HL-60 (cell line): ENCODE measurements at regions not wholly inside any gene's neighbourhood (a gene's known extent, or its start where the extent isn't known, plus 50 kb on each side); places are given as distances from the start of the nearest gene placed in this dataset.

ENCODE experiments used
- DNase-seq, 2 experiments: peaks; one replicate each; pipeline ENCODE4 v3.0.0-alpha.2; 2010 to 2020; ENCODE audit warnings: low read depth in 1 of 2, low spot score in 1 of 2
- H3K27ac ChIP-seq: fragments of 250-450 bp; sonication (Bioruptor Pico); replicated peaks from 2 replicates; pipeline ENCODE4 v1.5.1; 2020; ENCODE audit warnings: mild to moderate bottlenecking, moderate library complexity
- H3K27me3 ChIP-seq: fragments of 250-450 bp; sonication (Bioruptor Pico); 2 replicates; pipeline ENCODE4 v1.5.1; 2021; ENCODE audit warnings: mild to moderate bottlenecking, moderate library complexity; ENCODE audit not compliant: insufficient read depth, poor library complexity, severe bottlenecking
- H3K4me3 ChIP-seq: replicated peaks from 2 replicates; pipeline ENCODE4 v1.5.1; 2011; ENCODE audit warnings: mild to moderate bottlenecking, control low read depth, low read length; ENCODE audit not compliant: insufficient read depth
- GABPA ChIP-seq: IDR thresholded peaks from 2 replicates; pipeline ENCODE4 v1.6.1; 2012; ENCODE audit warnings: low read depth
- POLR2AphosphoS5 ChIP-seq: IDR thresholded peaks from 2 replicates; pipeline ENCODE4 v1.6.1; 2012; ENCODE audit warnings: low read depth
- SPI1 ChIP-seq: IDR thresholded peaks from 2 replicates; pipeline ENCODE4 v1.6.1; 2012; ENCODE audit warnings: low read depth, mild to moderate bottlenecking, borderline replicate concordance
- TF ChIP-seq, protein P1 (sequence below): IDR thresholded peaks from one replicate; pipeline ENCODE4 v1.5.1; 2011; ENCODE audit warnings: low read length, control low read depth, inconsistent platforms; ENCODE audit not compliant: insufficient read depth
- TF ChIP-seq, protein P2 (sequence below): IDR thresholded peaks from 2 replicates; pipeline ENCODE4 v1.6.1; 2012; ENCODE audit warnings: low read depth; ENCODE audit not compliant: insufficient replicate concordance

DNA sequence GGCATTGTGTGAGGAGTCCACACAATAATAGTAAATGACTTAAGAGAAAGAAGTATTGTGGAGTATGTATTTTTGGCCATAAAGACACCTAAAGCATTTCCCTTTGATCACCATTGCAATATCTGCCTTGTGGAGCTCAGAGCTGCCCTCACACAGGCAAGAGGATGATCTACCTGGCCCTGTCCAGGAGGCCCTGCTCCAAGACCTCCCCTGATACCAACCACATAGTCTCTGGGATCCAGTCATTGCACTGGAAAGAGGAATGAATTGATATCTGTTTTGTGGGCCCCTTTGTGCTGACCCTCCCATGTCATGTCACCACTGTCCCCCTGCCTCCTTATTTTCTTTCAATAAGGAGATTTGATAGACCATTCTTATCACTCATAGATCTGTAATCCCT is 430.6 kb upstream of the TNP1 start:
- DNase-seq, result no peak
- H3K27me3 ChIP-seq, result no peaks in the 10 kb centered on the region
- TF ChIP-seq GABPA, result no peak
- no peak overlapping the region for H3K27ac ChIP-seq
- H3K4me3 ChIP-seq, result no peak overlapping the region

DNA sequence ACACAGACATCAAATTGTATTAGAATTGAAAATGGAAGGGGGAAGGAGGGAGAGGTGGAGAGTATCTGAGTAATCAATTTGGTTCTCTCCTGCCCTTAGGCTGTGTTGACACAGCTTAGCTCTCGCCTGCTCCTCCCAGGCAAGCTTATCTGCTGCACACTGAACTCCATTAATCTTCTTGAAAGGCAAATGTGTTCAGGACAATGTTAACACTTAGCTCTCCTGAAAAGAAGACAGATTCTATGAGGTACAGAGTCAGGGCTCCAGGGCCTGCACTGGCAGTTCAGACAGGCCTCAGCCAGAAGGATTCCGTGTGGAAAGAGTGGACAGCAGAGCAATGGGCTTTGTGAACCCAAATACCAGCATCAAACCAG is 430.0 kb upstream of the TNP1 start:
- TF ChIP-seq POLR2AphosphoS5, result no peak
- TF ChIP-seq SPI1, result no peak
- TF ChIP-seq GABPA, result no peak
- no peak for DNase-seq
- no peak overlapping the region for H3K27ac ChIP-seq
- no peak overlapping the region for H3K4me3 ChIP-seq
- no peaks in the 10 kb centered on the region for H3K27me3 ChIP-seq

DNA sequence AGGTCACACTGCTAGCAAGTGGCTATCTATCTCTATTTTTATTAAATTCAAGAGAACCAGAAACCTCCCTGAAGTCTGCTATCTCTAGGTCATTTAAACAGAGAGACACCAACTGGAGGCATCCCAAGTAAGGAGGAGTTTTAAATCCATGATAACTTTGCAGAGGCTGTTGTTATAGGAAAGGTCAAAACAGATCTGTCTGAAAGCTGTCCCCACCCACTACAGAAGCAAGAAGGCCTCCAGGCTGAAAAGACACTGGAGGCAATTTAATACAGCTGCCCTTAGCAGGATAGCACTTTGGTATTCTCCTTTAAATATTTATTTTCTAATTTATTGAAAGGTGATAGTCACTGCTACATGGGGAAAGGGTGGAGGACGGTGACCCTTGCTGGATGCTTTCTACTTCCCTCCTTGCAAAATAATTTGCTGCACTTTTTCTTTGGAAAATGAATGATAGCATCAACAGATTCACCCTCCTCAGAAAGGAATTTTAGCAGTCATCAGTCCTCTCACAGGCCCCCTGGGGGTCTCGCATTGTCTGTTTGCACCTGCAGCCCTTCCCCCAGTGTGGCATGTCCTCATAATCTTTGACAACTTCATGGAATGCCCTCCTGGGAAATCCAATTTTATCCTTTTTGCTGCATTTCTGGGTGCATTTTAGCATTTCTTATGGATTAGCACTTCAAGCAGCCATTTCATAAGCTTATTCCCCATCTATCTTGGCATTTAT is 429.5 kb upstream of the TNP1 start:
- Histone ChIP-seq H3K27ac (no peak overlapping the region), H3K4me3 (no peak overlapping the region), H3K27me3 (no peaks in the 10 kb centered on the region)
- TF ChIP-seq GABPA, result no peak
- TF ChIP-seq, protein P1, sequence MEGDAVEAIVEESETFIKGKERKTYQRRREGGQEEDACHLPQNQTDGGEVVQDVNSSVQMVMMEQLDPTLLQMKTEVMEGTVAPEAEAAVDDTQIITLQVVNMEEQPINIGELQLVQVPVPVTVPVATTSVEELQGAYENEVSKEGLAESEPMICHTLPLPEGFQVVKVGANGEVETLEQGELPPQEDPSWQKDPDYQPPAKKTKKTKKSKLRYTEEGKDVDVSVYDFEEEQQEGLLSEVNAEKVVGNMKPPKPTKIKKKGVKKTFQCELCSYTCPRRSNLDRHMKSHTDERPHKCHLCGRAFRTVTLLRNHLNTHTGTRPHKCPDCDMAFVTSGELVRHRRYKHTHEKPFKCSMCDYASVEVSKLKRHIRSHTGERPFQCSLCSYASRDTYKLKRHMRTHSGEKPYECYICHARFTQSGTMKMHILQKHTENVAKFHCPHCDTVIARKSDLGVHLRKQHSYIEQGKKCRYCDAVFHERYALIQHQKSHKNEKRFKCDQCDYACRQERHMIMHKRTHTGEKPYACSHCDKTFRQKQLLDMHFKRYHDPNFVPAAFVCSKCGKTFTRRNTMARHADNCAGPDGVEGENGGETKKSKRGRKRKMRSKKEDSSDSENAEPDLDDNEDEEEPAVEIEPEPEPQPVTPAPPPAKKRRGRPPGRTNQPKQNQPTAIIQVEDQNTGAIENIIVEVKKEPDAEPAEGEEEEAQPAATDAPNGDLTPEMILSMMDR, result no peak
- TF ChIP-seq POLR2AphosphoS5, result no peak
- TF ChIP-seq, protein P2, sequence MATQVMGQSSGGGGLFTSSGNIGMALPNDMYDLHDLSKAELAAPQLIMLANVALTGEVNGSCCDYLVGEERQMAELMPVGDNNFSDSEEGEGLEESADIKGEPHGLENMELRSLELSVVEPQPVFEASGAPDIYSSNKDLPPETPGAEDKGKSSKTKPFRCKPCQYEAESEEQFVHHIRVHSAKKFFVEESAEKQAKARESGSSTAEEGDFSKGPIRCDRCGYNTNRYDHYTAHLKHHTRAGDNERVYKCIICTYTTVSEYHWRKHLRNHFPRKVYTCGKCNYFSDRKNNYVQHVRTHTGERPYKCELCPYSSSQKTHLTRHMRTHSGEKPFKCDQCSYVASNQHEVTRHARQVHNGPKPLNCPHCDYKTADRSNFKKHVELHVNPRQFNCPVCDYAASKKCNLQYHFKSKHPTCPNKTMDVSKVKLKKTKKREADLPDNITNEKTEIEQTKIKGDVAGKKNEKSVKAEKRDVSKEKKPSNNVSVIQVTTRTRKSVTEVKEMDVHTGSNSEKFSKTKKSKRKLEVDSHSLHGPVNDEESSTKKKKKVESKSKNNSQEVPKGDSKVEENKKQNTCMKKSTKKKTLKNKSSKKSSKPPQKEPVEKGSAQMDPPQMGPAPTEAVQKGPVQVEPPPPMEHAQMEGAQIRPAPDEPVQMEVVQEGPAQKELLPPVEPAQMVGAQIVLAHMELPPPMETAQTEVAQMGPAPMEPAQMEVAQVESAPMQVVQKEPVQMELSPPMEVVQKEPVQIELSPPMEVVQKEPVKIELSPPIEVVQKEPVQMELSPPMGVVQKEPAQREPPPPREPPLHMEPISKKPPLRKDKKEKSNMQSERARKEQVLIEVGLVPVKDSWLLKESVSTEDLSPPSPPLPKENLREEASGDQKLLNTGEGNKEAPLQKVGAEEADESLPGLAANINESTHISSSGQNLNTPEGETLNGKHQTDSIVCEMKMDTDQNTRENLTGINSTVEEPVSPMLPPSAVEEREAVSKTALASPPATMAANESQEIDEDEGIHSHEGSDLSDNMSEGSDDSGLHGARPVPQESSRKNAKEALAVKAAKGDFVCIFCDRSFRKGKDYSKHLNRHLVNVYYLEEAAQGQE, result no peak
- no peak for TF ChIP-seq SPI1
- no peak for DNase-seq

DNA sequence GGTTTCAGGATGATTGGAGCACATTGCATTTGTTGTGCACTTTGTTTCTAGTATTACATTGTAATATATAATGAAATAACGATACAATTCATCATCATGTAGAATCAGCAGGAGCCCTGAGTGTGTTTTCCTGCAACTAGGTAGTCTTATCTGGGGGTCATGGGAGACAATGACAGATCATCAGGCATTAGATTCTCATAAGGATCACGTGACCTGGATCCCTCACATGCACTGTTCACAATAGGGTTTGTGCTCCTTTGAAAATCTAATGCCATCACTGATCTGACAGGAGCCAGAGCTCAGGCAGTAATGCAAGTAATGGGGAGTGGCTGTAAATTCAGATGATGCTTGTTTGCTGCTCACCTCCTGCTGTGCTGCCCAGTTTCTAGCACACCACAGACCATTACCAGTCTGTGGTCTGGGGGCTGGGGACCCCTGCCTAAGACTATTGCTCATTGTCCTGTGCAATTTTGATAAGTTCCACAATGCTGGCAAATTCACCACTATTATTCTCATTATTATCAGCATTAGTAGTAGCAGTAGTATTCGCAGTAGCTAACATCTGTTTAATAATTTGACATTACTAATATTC is 428.7 kb upstream of the TNP1 start:
- Histone ChIP-seq H3K4me3 (no peak overlapping the region), H3K27me3 (no peaks in the 10 kb centered on the region), H3K27ac (no peak overlapping the region)
- TF ChIP-seq POLR2AphosphoS5, result no peak
- TF ChIP-seq GABPA, result no peak
- TF ChIP-seq, protein P2, result no peak
- TF ChIP-seq SPI1, result no peak
- TF ChIP-seq, protein P1, result no peak
- DNase-seq, result no peak

DNA sequence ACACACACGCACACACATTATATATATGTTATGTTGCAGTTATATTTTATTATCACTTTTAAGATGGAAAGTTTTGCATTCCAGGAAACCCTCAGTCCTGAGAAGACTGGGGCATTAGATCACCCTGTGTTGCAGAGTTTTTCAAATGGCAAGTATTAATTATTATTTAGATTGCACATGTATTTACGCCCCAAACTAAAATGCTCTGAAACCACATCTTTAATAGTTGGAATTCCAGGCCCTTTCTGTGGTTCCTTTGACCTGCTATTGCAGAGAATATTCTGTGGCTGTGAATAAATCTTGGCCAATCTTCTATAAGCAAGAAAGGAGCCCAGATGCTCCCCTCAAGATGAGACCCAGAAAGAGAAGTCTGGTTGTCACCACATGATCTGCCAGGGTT is 427.0 kb upstream of the TNP1 start:
- Histone ChIP-seq H3K4me3 (no peak overlapping the region), H3K27me3 (no peaks in the 10 kb centered on the region), H3K27ac (no peak overlapping the region)
- no peak for DNase-seq
- TF ChIP-seq, protein P2, result no peak
- TF ChIP-seq SPI1 (no peak), POLR2AphosphoS5 (no peak), GABPA (no peak)
- TF ChIP-seq, protein P1, result no peak
